Stimulated activated CD4-positive, alpha-beta T cell treated with anti-CD3 and anti-CD28 coated beads, Interleukin-1b, Interleukin-23, amount 100 ng/mL, for 48 hours (primary cell): ENCODE measurements at regions not wholly inside any gene's neighbourhood (a gene's known extent, or its start where the extent isn't known, plus 50 kb on each side); places are given as distances from the start of the nearest gene placed in this dataset.
"Not testable (repeated sequence)": the region's sequence is repeated elsewhere in the genome, so short reads cannot be mapped to it uniquely, and the experiment has no call there.

Source experiments
- DNase-seq: peaks from one replicate; pipeline ENCODE4 v3.0.0-alpha.2; 2020

GRCh38 chr2:137888845-137889244 lies 75.4 kb upstream of the HNMT start:
- no peak for DNase-seq

GRCh38 chr2:137892739-137893138 lies 71.5 kb upstream of the HNMT start:
- DNase-seq: no peak

- no peak for DNase-seq
Observed at GRCh38 chr2:137893145-137893544, 71.1 kb upstream of the HNMT start.

- DNase-seq: no peak
Observed at GRCh38 chr2:137896467-137896866, 67.8 kb upstream of the HNMT start.

GRCh38 chr2:137897082-137897481 lies 67.2 kb upstream of the HNMT start:
- no peak for DNase-seq

GRCh38 chr2:137900421-137901141 lies 63.7 kb upstream of the HNMT start:
- no peak for DNase-seq

GRCh38 chr2:137910641-137911040 lies 53.6 kb upstream of the HNMT start:
- DNase-seq: no peak

- DNase-seq: no peak
Observed at GRCh38 chr2:137912371-137912770, 51.9 kb upstream of the HNMT start.

- DNase-seq: no peak
Observed at GRCh38 chr2:137913169-137913568, 51.1 kb upstream of the HNMT start.

- DNase-seq: not testable (repeated sequence)
Observed at GRCh38 chr2:137913648-137914047, 50.6 kb upstream of the HNMT start.
